ENCODE measurements at regions not wholly inside any gene's neighbourhood (a gene's known extent, or its start where the extent isn't known, plus 50 kb on each side); places are given as distances from the start of the nearest gene placed in this dataset.

DNA sequence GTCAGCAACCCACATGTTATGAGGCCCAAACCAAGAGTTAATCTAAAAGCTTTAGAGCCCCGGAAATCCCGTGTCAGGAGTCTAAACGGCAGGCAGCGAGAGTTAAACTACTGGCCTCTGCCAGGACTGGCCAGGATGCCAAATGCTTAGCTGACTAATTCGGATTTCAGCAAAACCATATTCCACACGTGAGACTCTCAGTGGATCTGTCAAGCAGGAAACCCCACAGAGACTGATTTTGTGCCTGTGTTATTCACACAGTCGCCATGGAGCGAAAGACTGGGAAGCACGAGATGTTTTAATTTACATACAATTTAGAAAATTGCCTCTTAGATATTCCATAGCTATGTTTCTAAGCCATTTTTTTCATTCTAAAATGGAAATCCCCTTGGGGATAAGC lies 152.9 kb downstream of the RNASET2 start:
- TF ChIP-seq GATA2 (IDR thresholded peaks at IDR 0.05; ENCODE audit: low read depth, low read length) (no peak), GATA3 (IDR thresholded peaks at IDR 0.05; ENCODE audit: low read depth, low read length) (no peak)

DNA sequence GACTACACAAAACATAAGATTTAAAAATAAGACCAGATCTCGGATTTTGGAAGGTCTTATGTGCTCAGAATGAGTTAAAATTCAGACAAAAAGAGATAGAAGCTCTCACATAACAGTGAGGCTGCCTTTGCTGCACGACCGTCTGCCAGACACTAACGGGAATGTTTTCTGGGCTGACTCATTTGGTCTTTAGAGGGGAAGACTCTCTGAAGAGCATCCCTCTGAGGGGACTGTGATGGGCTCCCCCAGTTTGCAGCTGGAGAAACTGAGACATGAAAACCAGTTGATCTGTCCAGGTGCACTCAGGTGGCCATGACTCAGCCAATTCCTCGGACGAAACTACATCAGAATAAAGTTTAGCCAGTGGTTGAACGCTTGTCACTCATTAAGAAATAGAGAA lies 153.9 kb downstream of the RNASET2 start:
- TF ChIP-seq GATA2 (IDR thresholded peaks at IDR 0.05; ENCODE audit: low read depth, low read length) (no peak), GATA3 (IDR thresholded peaks at IDR 0.05; ENCODE audit: low read depth, low read length) (no peak)

- TF ChIP-seq GATA2 (IDR thresholded peaks at IDR 0.05; ENCODE audit: low read depth, low read length) (no peak), GATA3 (IDR thresholded peaks at IDR 0.05; ENCODE audit: low read depth, low read length) (no peak)
These were observed 156.2 kb downstream of the RNASET2 start for GRCh38 chr6:166800137-166800536.

DNA sequence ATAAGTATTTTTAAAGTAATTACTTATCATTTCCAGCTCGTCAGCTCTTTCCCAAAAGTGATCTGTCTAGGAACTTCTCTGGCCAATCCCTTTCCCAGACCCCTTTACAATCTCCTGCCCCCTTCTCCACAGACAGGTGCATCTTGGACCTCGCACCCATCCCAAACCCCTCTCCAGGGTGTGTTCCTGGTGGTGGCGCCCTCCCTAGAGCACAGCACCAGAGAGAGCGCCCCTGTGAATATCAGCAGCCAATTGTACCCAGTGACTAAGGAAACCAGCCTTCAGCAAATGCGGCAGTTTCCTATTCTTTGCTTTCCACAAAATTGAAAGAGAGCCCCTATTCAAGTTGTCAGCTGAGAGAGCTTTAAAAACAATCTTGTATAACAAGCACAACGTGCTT lies 157.7 kb downstream of the RNASET2 start:
- TF ChIP-seq GATA3 (IDR thresholded peaks at IDR 0.05; ENCODE audit: low read depth, low read length) (no peak), GATA2 (IDR thresholded peaks at IDR 0.05; ENCODE audit: low read depth, low read length) (no peak)

DNA sequence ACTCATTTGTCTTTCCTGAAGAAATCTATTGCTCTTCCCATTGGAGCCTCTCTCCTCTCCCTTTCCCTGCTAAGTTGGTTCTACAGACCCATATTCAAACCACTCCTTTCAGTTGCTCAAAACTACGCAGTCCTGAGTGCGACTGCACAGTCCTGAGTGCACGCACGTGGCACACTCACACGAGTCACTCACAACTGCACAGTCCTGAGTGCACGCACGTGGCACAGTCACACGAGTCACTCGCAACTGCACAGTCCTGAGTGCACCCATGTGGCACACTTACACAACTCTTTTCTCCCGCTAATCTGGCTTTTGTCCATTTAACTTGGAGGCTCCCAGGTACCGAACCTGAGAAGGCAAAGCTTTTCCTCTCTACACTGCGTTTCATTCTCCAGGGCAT lies 159.7 kb downstream of the RNASET2 start:
- TF ChIP-seq GATA2 (IDR thresholded peaks at IDR 0.05; ENCODE audit: low read depth, low read length) (no peak), GATA3 (IDR thresholded peaks at IDR 0.05; ENCODE audit: low read depth, low read length) (no peak)

DNA sequence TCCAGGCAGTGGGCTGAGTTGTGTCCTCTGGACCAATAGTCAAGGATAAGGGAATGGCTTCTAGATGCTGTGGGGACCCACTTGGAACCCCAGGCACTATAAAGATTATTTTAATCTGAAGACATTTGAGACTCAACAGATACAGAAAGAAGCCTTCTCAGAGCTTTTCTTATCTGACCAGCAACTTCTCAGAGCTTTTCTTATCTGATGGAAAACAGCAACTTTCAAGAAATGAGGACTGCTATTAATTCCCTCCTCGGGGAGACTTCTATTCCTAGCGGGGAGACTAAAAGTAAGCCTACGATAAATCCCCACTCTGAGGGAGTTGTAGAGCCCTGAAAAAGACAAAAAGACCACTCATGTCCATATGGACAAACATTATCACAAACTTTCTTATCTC lies 160.5 kb downstream of the RNASET2 start:
- TF ChIP-seq GATA3 (IDR thresholded peaks at IDR 0.05; ENCODE audit: low read depth, low read length) = no peak
- TF ChIP-seq GATA2 (IDR thresholded peaks at IDR 0.05; ENCODE audit: low read depth, low read length) = no peak

- no peak for TF ChIP-seq GATA3 (IDR thresholded peaks at IDR 0.05; ENCODE audit: low read depth, low read length)
- no peak for TF ChIP-seq GATA2 (IDR thresholded peaks at IDR 0.05; ENCODE audit: low read depth, low read length)
These were observed 159.7 kb upstream of the RPS6KA2 start for GRCh38 chr6:166786704-166787293.

GRCh38 chr6:166785131-166785530 lies 158.1 kb upstream of the RPS6KA2 start:
- TF ChIP-seq GATA2 (IDR thresholded peaks at IDR 0.05; ENCODE audit: low read depth, low read length) = no peak
- TF ChIP-seq GATA3 (IDR thresholded peaks at IDR 0.05; ENCODE audit: low read depth, low read length) = no peak

GRCh38 chr6:166784691-166785090 lies 157.6 kb upstream of the RPS6KA2 start:
- TF ChIP-seq GATA3 (IDR thresholded peaks at IDR 0.05; ENCODE audit: low read depth, low read length) (no peak), GATA2 (IDR thresholded peaks at IDR 0.05; ENCODE audit: low read depth, low read length) (no peak)

DNA sequence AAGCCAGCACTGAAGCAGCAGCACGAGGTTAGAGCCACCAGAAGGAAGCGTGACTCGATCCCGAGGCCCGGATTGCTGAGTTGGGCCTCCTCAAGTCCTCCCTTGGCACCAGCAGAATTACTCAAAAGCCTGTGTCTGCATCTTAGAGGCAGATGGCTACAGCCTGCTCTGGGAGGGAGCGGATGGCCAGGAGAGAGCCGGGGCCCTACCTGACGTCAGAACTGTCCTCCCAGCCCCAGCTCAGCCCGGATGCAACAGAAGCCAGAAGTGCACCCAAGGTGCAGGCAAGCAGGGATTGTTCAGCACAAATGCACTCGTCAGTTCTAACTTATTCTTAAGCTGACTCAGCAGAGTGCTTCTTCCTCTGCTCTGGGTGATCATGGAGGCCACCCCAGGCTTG lies 155.5 kb upstream of the RPS6KA2 start:
- no peak for TF ChIP-seq GATA3 (IDR thresholded peaks at IDR 0.05; ENCODE audit: low read depth, low read length)

- no peak for TF ChIP-seq GATA2 (IDR thresholded peaks at IDR 0.05; ENCODE audit: low read depth, low read length)
- TF ChIP-seq GATA3 (IDR thresholded peaks at IDR 0.05; ENCODE audit: low read depth, low read length) = no peak
These were observed 154.3 kb upstream of the RPS6KA2 start for GRCh38 chr6:166781331-166781730.

DNA sequence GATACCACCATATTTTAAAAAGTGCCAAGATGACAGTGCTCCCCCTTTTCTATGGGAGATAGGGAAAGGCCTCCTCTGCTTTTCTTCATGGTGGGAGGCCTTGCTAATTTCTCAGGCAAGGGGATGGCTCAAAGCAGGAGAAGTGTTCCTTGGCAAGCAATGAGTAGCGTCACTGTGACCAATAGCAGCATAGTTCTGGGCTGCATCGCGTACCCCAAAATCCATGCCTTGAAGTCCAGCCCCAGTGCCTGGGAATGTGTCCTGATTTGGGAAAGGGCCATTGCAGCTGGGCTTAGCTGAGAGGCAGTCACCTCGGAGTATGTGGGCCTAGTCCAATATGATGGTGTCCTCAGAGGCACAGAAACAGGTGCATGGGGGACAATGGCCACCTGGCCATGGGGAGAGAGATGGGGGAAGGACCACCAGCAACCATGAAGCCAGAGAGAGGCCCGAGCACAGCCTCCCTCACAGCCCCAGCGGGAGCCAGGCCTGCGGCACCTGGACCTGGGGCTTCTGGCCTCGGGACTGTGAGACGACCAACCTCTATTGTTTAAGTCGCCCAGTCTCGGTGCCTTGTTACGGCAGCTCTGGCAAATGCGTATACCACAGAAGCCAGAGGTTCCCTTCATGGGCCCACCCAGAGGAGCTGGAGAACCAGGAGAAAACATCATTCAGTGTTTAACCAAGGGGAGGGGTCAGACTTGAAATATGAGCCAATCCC lies 153.1 kb upstream of the RPS6KA2 start:
- no peak for TF ChIP-seq GATA3 (IDR thresholded peaks at IDR 0.05; ENCODE audit: low read depth, low read length)
- TF ChIP-seq GATA2 (IDR thresholded peaks at IDR 0.05; ENCODE audit: low read depth, low read length) = no peak

GRCh38 chr6:166779381-166779780 lies 152.3 kb upstream of the RPS6KA2 start:
- TF ChIP-seq GATA3 (IDR thresholded peaks at IDR 0.05; ENCODE audit: low read depth, low read length) (no peak), GATA2 (IDR thresholded peaks at IDR 0.05; ENCODE audit: low read depth, low read length) (no peak)

- no peak for TF ChIP-seq GATA3 (IDR thresholded peaks at IDR 0.05; ENCODE audit: low read depth, low read length)
- TF ChIP-seq GATA2 (IDR thresholded peaks at IDR 0.05; ENCODE audit: low read depth, low read length) = no peak
These were observed 151.7 kb upstream of the RPS6KA2 start for GRCh38 chr6:166778776-166779175.

GRCh38 chr6:166778046-166778445 lies 151.0 kb upstream of the RPS6KA2 start:
- TF ChIP-seq GATA2 (IDR thresholded peaks at IDR 0.05; ENCODE audit: low read depth, low read length) (no peak), GATA3 (IDR thresholded peaks at IDR 0.05; ENCODE audit: low read depth, low read length) (no peak)
